BLaER1 treated with 17β-estradiol and CSF1 and Interleukin-3, amounts not matched to agents 10 nM and 100 nM (cell line): ENCODE measurements at regions not wholly inside any gene's neighbourhood (a gene's known extent, or its start where the extent isn't known, plus 50 kb on each side); places are given as distances from the start of the nearest gene placed in this dataset.

Source experiments
- H3K27ac ChIP-seq, 11 experiments: shearing (Covaris generic); formaldehyde crosslinking; 2 replicates each; pipeline ENCODE4 v1.8.1; 2022
- H3K27me3 ChIP-seq, 11 experiments: shearing (Covaris generic); formaldehyde crosslinking; 2 replicates each; pipeline ENCODE4 v1.8.1; 2022
- H3K36me3 ChIP-seq, 11 experiments: shearing (Covaris generic); formaldehyde crosslinking; 2 replicates each; pipeline ENCODE4 v1.8.1; 2022
- H3K4me1 ChIP-seq, 10 experiments: shearing (Covaris generic); formaldehyde crosslinking; 2 replicates each; pipeline ENCODE4 v1.8.1; 2022
- H3K4me2 ChIP-seq, 11 experiments: shearing (Covaris generic); formaldehyde crosslinking; 2 replicates each; pipeline ENCODE4 v1.8.1; 2022
- H3K4me3 ChIP-seq, 10 experiments: shearing (Covaris generic); formaldehyde crosslinking; 2 replicates each; pipeline ENCODE4 v1.8.1; 2022
- H3K9ac ChIP-seq, 11 experiments: shearing (Covaris generic); formaldehyde crosslinking; 2 replicates each; pipeline ENCODE4 v1.8.1; 2022
- H3K9me3 ChIP-seq, 11 experiments: shearing (Covaris generic); formaldehyde crosslinking; replicated peaks in 1 of 11; 2 replicates each; pipeline ENCODE4 v1.8.1; 2022
- H4K20me1 ChIP-seq, 11 experiments: shearing (Covaris generic); formaldehyde crosslinking; 2 replicates each; pipeline ENCODE4 v1.8.1; 2022
- Cebpa-rat ChIP-seq, 11 experiments: shearing (Covaris generic); IDR thresholded peaks; 2 replicates each; pipeline ENCODE4 v1.8.1; 2022

DNA sequence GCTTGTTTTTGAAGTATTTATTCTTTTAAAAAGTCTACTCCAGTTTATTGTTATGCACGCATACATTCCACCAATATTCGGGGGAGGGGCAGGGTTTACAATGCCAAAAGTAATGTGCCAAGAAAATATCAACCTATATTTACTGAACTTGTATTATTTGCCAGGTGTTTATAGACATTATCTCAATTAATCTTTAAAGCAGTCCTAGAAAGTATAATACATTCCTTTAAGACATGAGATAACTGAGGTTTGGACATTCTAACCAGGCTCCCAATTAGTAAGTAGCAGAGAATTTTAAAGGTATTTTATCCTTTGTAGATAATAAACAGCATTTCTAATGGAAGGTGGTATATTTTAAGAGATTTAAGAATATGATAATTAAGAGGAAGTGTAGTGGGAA lies 124.5 kb upstream of the LRIG3 start:
- no peaks in the 10 kb centered on the region for H3K27me3 ChIP-seq
- no peak overlapping the region for H3K9ac ChIP-seq
- no peaks in the 10 kb centered on the region for H4K20me1 ChIP-seq
- no peaks in the 10 kb centered on the region for H3K9me3 ChIP-seq
- no peak overlapping the region for H3K27ac ChIP-seq
- TF ChIP-seq Cebpa-rat (IDR thresholded peaks at IDR 0.05), result no peak
- no peaks in the 10 kb centered on the region for H3K4me1 ChIP-seq
- H3K4me2 ChIP-seq, result no peak overlapping the region
- no peak overlapping the region for H3K4me3 ChIP-seq
- no peaks in the 10 kb centered on the region for H3K36me3 ChIP-seq

- no peak for TF ChIP-seq Cebpa-rat (IDR thresholded peaks at IDR 0.05)
- H3K27me3 ChIP-seq, result no peaks in the 10 kb centered on the region
- H3K4me3 ChIP-seq, result no peak overlapping the region
- H3K9ac ChIP-seq, result no peak overlapping the region
- no peaks in the 10 kb centered on the region for H3K4me1 ChIP-seq
- no peak overlapping the region for H3K27ac ChIP-seq
- H3K9me3 ChIP-seq, result no peaks in the 10 kb centered on the region
- no peak overlapping the region for H3K4me2 ChIP-seq
- H4K20me1 ChIP-seq, result no peaks in the 10 kb centered on the region
- H3K36me3 ChIP-seq, result no peaks in the 10 kb centered on the region
Observed at GRCh38 chr12:59041241-59042121, 121.2 kb upstream of the LRIG3 start.

DNA sequence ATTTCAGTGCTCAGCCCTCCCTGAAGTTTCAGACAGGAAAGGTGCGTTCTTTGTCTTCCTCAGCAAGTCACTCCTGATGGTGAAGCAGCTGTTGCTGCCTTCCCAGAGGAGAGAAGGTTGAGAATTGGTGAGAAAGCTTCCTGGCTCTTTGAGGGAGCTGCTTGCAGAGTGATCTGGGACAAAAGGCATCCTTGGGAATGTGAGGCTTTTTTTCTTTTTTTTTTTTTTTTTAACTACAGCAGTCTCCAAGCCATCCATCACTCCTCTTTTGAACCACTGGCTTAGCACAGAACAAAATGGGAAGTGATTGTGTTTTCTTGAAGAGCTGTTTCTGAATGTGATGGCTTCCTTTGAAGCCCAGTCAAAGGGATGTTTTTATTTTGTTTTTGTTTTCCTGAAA lies 120.4 kb upstream of the LRIG3 start:
- Histone ChIP-seq H4K20me1 (no peaks in the 10 kb centered on the region), H3K9ac (no peak overlapping the region), H3K4me3 (no peak overlapping the region), H3K27me3 (no peaks in the 10 kb centered on the region), H3K9me3 (no peaks in the 10 kb centered on the region), H3K4me2 (no peak overlapping the region), H3K27ac (no peak overlapping the region), H3K4me1 (no peaks in the 10 kb centered on the region), H3K36me3 (no peaks in the 10 kb centered on the region)
- no peak for TF ChIP-seq Cebpa-rat (IDR thresholded peaks at IDR 0.05)

GRCh38 chr12:59040043-59040442 lies 119.7 kb upstream of the LRIG3 start:
- Histone ChIP-seq H3K9me3 (no peaks in the 10 kb centered on the region), H4K20me1 (no peaks in the 10 kb centered on the region), H3K4me1 (no peaks in the 10 kb centered on the region), H3K4me2 (no peak overlapping the region), H3K36me3 (no peaks in the 10 kb centered on the region), H3K4me3 (no peak overlapping the region), H3K27me3 (no peaks in the 10 kb centered on the region), H3K27ac (no peak overlapping the region), H3K9ac (no peak overlapping the region)
- no peak for TF ChIP-seq Cebpa-rat (IDR thresholded peaks at IDR 0.05)

DNA sequence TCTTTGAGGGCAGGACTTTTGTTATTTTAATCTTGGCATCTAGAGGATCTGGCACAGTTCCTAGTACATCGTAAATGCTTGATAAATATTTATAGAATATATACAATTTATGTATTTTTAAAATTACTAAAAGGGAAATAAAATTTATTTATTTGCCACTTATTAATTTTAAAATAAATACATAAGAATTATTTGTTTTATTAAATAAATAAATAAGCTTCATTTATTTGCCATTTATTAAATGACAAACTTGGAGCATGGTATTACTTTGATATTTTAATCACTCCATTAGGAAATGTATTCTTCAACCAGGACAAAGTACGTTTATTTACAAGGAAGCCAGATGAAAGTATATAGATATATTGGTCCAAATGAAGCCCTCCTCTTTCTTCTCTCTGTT lies 118.7 kb upstream of the LRIG3 start:
- no peak overlapping the region for H3K9ac ChIP-seq
- no peaks in the 10 kb centered on the region for H4K20me1 ChIP-seq
- no peak for TF ChIP-seq Cebpa-rat (IDR thresholded peaks at IDR 0.05)
- no peak overlapping the region for H3K4me3 ChIP-seq
- H3K4me1 ChIP-seq, result no peaks in the 10 kb centered on the region
- H3K27ac ChIP-seq, result no peak overlapping the region
- H3K4me2 ChIP-seq, result no peak overlapping the region
- no peaks in the 10 kb centered on the region for H3K36me3 ChIP-seq
- H3K27me3 ChIP-seq, result no peaks in the 10 kb centered on the region
- H3K9me3 ChIP-seq, result no peaks in the 10 kb centered on the region

DNA sequence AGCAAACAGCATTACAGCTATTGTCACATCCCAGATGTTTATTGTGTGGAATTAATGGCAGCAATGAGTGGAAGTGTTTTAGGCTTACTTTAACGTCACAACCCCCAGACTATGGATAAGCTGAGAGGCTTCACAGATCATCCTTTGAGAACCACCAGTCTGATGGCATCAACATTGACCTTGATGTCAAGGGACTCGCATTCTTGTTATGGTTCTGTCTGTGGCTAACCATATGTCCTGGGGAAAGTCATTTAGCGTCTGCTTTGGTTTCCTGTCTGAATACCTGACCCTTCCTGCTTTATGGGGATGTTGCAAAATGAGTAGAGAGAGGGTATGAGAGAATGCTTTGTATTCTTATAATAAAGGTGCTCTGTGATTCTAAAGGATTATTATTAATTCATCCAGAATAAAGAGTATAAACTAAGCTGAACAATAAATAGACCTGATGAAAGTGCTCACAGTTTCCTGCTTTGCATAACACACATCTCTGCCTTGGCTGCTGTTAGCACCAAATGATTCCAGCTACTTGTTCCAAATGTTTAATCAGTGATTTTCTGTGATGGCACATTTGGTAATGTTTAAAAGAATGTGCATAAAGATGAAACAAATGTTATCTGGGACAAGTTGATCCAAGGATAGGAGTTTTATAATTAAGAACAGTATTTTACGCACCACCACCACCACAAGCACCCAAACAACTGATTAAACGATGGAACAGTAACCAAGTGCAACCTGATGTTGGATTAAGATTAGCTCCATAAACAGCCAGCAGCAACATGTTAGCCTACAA lies 116.9 kb upstream of the LRIG3 start:
- Histone ChIP-seq H3K9ac (no peak overlapping the region), H3K9me3 (no peaks in the 10 kb centered on the region), H4K20me1 (no peaks in the 10 kb centered on the region), H3K36me3 (no peaks in the 10 kb centered on the region), H3K27me3 (no peaks in the 10 kb centered on the region), H3K27ac (no peak overlapping the region), H3K4me2 (no peak overlapping the region), H3K4me1 (no peaks in the 10 kb centered on the region), H3K4me3 (no peak overlapping the region)
- TF ChIP-seq Cebpa-rat (IDR thresholded peaks at IDR 0.05), result no peak

DNA sequence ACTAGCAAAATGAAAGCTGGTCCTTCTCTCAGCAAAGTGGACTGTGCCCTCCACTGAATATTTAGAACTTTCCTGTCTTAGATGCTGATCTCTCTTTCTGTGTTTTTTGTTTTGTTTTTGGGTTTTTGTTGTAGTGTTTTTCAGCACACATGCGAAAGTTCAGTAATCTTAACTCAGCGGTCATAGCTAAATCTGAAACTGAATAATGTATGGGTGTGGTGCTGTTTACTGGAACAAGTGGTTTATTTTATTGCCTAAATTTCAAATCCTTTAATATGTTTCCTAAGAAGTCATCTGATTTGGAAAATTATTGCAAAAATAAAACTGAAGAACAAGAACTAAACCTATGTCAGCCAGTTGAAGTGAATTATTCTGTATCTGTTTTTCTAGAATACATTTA lies 116.0 kb upstream of the LRIG3 start:
- Histone ChIP-seq H3K4me2 (no peak overlapping the region), H3K9me3 (no peaks in the 10 kb centered on the region), H3K36me3 (no peaks in the 10 kb centered on the region), H3K27me3 (no peaks in the 10 kb centered on the region), H4K20me1 (no peaks in the 10 kb centered on the region), H3K4me1 (no peaks in the 10 kb centered on the region), H3K9ac (no peak overlapping the region), H3K27ac (no peak overlapping the region), H3K4me3 (no peak overlapping the region)
- TF ChIP-seq Cebpa-rat (IDR thresholded peaks at IDR 0.05), result no peak

DNA sequence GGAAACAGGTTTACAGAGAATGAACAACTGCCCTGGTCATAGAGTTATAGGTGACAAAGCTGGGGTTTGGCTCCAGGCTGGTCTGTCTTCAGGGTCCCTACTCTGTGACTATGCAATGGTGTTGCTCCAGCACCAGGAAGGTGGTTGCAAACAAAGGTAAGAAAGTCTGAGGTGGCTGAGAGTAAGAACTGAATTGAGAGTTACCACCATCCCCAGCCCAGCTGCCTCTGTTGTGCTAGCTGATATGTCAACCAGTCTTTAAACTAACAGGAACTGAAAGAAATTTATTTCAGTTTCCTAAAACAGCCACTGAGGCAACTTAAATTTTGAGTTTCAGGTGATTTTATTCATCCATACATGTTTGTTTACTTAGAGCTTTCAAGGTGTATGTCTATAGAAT lies 111.0 kb upstream of the LRIG3 start:
- TF ChIP-seq Cebpa-rat (IDR thresholded peaks at IDR 0.05), result no peak
- no peaks in the 10 kb centered on the region for H4K20me1 ChIP-seq
- no peaks in the 10 kb centered on the region for H3K4me1 ChIP-seq
- no peak overlapping the region for H3K27ac ChIP-seq
- no peaks in the 10 kb centered on the region for H3K27me3 ChIP-seq
- no peak overlapping the region for H3K4me2 ChIP-seq
- H3K9me3 ChIP-seq, result no peaks in the 10 kb centered on the region
- H3K9ac ChIP-seq, result no peak overlapping the region
- no peak overlapping the region for H3K4me3 ChIP-seq
- no peaks in the 10 kb centered on the region for H3K36me3 ChIP-seq

GRCh38 chr12:59030415-59030814 lies 110.1 kb upstream of the LRIG3 start:
- Histone ChIP-seq H3K4me2 (no peak overlapping the region), H3K27ac (no peak overlapping the region), H3K9me3 (no peaks in the 10 kb centered on the region), H3K4me3 (no peak overlapping the region), H3K4me1 (no peaks in the 10 kb centered on the region), H4K20me1 (no peaks in the 10 kb centered on the region), H3K36me3 (no peaks in the 10 kb centered on the region), H3K27me3 (no peaks in the 10 kb centered on the region), H3K9ac (no peak overlapping the region)
- TF ChIP-seq Cebpa-rat (IDR thresholded peaks at IDR 0.05), result no peak

GRCh38 chr12:59027199-59027598 lies 106.9 kb upstream of the LRIG3 start:
- H3K4me2 ChIP-seq, result no peak overlapping the region

More at GRCh38 chr12:59027199-59027598, 106.9 kb upstream of the LRIG3 start:
- no peak overlapping the region for H3K9ac ChIP-seq
- no peaks in the 10 kb centered on the region for H4K20me1 ChIP-seq
- no peaks in the 10 kb centered on the region for H3K27me3 ChIP-seq
- no peak overlapping the region for H3K4me3 ChIP-seq
- no peaks in the 10 kb centered on the region for H3K9me3 ChIP-seq
- TF ChIP-seq Cebpa-rat (IDR thresholded peaks at IDR 0.05), result no peak
- H3K27ac ChIP-seq, result no peak overlapping the region
- no peaks in the 10 kb centered on the region for H3K4me1 ChIP-seq
- no peaks in the 10 kb centered on the region for H3K36me3 ChIP-seq
